LNCaP clone FGC (cell line): ENCODE measurements at regions not wholly inside any gene's neighbourhood (a gene's known extent, or its start where the extent isn't known, plus 50 kb on each side); places are given as distances from the start of the nearest gene placed in this dataset.

Experiments used
- DNase-seq: peaks from one replicate; pipeline ENCODE4 v3.0.0-alpha.2; 2011; ENCODE audit warnings: low read depth
- H3K4me3 ChIP-seq: 2 replicates; pipeline ENCODE4 v1.5.1; 2011; ENCODE audit warnings: mild to moderate bottlenecking, low read depth, low read length, control low read depth
- TF ChIP-seq, protein P1 (sequence below): IDR thresholded peaks from 2 replicates; pipeline ENCODE4 v1.5.1; 2012; ENCODE audit warnings: mild to moderate bottlenecking; ENCODE audit not compliant: control insufficient read depth, insufficient read depth; ENCODE audit errors: extremely low read depth

DNA sequence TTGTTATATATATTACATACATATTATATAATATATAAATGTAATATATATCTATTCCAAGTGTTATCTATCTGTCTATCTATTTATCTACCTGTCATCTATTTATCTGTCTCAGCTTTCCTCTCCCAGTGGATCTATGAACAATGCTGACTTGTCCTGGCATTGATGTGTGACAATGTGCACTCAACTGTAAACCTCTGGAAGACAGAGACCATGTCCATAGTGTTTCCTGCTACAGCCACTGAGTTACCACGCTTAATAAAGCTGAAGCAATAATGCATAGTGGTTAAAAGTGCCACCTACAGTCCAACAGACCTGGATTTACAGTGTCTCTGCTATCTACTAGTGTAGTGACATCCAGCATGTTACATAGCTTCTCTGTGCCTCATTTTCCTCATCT is 57.2 kb upstream of the TMED7 start:
- TF ChIP-seq, protein P1, sequence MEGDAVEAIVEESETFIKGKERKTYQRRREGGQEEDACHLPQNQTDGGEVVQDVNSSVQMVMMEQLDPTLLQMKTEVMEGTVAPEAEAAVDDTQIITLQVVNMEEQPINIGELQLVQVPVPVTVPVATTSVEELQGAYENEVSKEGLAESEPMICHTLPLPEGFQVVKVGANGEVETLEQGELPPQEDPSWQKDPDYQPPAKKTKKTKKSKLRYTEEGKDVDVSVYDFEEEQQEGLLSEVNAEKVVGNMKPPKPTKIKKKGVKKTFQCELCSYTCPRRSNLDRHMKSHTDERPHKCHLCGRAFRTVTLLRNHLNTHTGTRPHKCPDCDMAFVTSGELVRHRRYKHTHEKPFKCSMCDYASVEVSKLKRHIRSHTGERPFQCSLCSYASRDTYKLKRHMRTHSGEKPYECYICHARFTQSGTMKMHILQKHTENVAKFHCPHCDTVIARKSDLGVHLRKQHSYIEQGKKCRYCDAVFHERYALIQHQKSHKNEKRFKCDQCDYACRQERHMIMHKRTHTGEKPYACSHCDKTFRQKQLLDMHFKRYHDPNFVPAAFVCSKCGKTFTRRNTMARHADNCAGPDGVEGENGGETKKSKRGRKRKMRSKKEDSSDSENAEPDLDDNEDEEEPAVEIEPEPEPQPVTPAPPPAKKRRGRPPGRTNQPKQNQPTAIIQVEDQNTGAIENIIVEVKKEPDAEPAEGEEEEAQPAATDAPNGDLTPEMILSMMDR: no peak
- DNase-seq: no peak

More for the DNA sequence above, 57.2 kb upstream of the TMED7 start:
- H3K4me3 ChIP-seq: no peak overlapping the region
